ENCODE measurements at regions not wholly inside any gene's neighbourhood (a gene's known extent, or its start where the extent isn't known, plus 50 kb on each side); places are given as distances from the start of the nearest gene placed in this dataset.

- no peak for TF ChIP-seq POLR2A (IDR thresholded peaks at IDR 0.05)
- TF ChIP-seq, protein P1, sequence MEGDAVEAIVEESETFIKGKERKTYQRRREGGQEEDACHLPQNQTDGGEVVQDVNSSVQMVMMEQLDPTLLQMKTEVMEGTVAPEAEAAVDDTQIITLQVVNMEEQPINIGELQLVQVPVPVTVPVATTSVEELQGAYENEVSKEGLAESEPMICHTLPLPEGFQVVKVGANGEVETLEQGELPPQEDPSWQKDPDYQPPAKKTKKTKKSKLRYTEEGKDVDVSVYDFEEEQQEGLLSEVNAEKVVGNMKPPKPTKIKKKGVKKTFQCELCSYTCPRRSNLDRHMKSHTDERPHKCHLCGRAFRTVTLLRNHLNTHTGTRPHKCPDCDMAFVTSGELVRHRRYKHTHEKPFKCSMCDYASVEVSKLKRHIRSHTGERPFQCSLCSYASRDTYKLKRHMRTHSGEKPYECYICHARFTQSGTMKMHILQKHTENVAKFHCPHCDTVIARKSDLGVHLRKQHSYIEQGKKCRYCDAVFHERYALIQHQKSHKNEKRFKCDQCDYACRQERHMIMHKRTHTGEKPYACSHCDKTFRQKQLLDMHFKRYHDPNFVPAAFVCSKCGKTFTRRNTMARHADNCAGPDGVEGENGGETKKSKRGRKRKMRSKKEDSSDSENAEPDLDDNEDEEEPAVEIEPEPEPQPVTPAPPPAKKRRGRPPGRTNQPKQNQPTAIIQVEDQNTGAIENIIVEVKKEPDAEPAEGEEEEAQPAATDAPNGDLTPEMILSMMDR (IDR thresholded peaks at IDR 0.05): no peak
- no peak for TF ChIP-seq POLR2AphosphoS5 (IDR thresholded peaks at IDR 0.05)
Measured at GRCh38 chr10:83632701-83633100, 506.6 kb upstream of the GHITM start.

Data from prostate gland (tissue), 2 donors.